Stimulated activated CD8-positive, alpha-beta memory T cell treated with anti-CD3 and anti-CD28 coated beads, Interleukin-7, amount 100 ng/mL, for 4 hours (primary cell): ENCODE measurements at regions not wholly inside any gene's neighbourhood (a gene's known extent, or its start where the extent isn't known, plus 50 kb on each side); places are given as distances from the start of the nearest gene placed in this dataset.

Experiments used
- DNase-seq, 2 donors: peaks; one replicate each; pipeline ENCODE4 v3.0.0-alpha.2; 2020; ENCODE audit warnings: low read depth in 2 of 2

DNA sequence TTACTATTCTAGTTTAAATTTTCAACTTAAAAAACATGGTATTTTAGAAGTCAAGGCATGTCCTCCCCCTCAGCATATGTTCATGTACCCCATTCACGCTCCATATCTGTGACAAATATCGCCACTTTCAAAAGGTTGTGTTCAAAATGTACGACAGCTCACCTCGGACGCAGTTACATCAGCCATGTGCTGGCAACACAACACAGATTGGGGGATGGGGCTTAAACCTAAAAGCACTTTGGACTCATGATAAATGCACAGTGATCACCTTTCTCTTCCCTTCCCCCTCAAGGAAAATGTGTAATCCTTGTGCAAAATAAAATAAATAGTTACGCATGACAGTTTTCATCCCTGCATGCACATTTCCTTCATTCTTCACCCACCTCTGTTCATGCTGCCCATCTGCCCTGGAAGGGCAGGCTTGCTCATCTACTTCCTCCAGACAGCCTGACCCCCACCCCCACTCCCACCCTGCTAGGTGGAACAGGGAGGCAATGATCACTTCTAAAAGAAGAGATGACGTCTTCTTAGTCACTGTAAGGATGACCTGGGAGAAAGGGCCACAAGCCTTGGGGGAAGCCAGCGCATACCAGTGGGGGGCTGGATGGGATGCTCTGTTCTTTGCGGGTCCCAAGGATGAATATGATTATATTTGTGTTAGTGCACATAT, 271.4 kb upstream of the SEMA6D start:
- DNase-seq: no peak

- no peak for DNase-seq
These were observed 256.3 kb upstream of the SEMA6D start for GRCh38 chr15:47460795-47461573.

DNA sequence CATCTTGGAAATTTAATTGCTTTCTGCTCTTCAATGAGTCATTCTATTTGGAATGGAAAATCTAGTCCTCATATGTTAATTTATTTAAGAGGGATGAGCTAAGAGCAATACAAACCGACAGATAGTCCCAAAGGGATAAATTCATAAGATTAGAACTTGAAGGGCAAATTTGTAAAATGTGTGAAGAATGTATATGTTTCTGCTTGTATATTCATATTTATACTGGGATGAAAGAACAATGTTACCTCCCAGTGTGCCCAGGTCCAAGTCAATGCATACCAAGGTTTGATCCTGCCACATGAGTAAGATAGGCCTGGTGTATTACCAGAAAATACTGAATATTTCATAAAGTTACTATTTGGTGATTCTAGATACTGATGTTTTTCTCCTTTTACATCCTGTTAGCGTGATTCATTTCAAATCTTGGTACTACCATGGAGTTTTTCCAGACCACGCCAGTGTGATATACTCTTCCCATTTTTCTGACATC, 255.6 kb upstream of the SEMA6D start:
- DNase-seq: no peak

GRCh38 chr15:47466357-47466756, 250.9 kb upstream of the SEMA6D start:
- DNase-seq: no peak

- no peak for DNase-seq
These were observed 246.3 kb upstream of the SEMA6D start for GRCh38 chr15:47470983-47471382.

DNA sequence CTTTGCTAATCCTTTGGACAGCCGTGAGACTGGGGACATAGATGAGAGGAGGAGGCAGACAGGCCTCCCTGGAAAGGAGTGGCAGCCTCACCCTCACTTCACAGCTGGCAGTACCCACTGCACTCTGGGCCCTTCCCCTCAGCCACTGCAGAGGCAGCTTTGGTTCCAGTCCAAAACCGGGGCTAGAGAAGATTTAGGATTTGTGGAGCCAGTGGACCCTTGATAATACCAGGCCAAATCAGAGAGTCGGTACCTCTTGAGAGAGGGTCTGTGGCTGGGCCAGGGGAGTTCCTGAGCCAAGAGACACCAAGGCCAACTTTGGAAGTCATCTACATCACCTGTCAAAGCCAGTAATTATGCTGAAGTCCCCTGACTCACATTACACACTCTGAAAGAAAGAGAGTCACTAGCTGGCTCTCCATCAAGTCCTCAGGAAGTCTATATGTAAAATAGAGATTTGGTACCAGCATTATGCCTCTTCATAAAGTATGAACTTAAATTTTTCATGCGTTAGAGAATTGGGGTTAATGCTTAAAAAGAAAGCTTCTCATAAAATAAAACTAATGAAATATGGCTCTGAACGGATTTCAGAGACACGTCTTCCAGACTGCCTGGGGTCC, 244.1 kb upstream of the SEMA6D start:
- DNase-seq: no peak

DNA sequence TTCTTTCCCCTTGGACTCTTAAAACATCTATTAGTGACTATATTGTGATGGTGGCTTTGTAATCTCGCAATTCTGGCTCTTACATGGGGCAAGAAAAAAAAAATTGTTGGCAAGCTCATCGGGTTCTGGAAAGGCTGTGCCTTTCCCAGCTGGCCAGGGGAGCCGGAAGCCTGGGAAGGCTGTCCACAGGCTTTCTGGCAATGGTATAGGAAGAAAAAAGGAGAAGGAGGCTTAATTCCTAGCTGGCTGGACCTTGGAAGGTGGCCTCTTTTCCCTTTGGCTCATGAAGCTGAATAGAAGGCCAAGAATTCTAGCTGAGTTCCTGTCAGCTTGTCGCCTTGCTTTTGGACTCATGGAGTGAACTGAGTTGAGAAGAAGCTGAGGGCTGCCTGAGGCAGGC, 243.5 kb upstream of the SEMA6D start:
- no peak for DNase-seq

DNA sequence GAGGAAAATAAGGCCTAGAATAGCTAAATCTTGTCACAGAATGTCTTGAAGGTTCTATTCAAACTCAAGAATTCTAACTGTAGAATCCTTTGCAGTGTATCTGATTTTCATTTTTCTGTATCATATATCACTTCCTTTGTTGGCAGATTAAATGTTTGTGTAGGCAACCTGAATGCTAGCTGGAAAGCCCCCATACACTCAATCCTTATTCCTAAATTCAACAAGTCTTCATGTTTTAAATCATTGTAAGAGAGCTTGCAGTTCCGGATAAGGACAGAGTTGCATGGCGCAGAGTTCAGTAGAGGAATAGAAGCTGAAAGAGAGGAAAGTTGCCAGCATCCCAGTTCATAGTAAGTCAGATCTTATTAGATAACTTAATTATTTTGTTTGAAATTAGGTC, 242.0 kb upstream of the SEMA6D start:
- DNase-seq: no peak

GRCh38 chr15:47477341-47477740, 240.0 kb upstream of the SEMA6D start:
- no peak for DNase-seq

DNA sequence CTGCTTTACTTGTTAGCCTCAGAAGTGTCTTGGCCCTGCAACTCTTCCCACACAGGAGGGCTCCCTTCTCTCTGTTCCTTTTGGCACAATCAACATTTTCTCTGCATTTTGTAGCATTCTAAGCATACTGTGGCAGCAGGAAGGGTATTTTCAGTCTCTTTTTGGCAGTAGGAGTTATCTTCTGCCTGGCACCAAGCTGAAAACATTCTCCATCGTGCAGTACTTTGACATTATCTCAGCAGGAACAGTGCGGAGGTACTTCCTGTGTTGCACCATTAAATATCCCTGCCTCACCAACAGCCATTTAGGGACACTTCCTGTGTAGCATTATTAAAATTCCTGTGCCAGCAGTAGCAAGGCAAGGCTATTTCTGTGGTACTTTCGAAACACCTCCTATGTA, 233.2 kb upstream of the SEMA6D start:
- no peak for DNase-seq

- DNase-seq: no peak
These were observed 232.3 kb upstream of the SEMA6D start for GRCh38 chr15:47484997-47485396.

DNA sequence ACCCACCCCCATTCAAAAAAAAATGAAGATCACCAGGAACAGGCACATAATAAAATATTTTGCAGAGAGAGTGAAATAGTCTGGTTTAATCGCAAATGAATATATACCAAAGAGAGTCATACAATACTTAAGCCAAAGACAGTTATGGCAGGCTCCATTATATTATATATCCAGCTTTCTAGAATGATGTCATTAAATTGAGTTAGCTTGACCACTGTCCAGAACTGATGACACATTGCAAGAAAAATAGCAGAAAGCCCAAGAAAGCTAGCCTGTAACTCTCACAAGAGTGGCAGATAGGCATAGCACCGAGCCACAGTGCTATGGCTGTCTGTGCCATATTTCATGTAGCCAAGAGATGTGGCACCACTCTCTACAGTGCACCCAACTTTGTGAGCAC, 231.9 kb upstream of the SEMA6D start:
- no peak for DNase-seq

- no peak for DNase-seq
These were observed 231.3 kb upstream of the SEMA6D start for GRCh38 chr15:47486040-47486439.

- no peak for DNase-seq
These were observed 225.1 kb upstream of the SEMA6D start for GRCh38 chr15:47492195-47492594.

- no peak for DNase-seq
These were observed 223.7 kb upstream of the SEMA6D start for GRCh38 chr15:47493357-47494247.

GRCh38 chr15:47496343-47497185, 220.7 kb upstream of the SEMA6D start:
- DNase-seq: no peak

DNA sequence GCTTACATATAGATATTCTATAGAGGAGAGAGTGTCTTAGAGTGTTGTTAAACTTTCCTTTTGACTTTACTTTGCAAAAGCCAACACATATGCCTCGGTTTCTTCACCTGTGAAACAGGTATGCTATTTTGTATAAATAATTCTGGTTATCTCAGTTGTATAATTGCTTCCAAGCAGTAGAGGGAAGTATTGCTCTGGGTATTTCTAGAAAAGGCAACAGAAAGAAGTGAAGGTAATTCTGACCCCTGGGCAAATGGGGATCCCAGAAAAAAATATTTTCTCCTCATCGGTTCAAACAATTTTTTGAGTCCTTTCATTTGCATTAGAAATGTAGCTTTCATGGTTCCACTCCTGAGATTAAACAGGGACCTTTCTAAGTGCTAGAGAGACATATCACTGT, 216.5 kb upstream of the SEMA6D start:
- no peak for DNase-seq

DNA sequence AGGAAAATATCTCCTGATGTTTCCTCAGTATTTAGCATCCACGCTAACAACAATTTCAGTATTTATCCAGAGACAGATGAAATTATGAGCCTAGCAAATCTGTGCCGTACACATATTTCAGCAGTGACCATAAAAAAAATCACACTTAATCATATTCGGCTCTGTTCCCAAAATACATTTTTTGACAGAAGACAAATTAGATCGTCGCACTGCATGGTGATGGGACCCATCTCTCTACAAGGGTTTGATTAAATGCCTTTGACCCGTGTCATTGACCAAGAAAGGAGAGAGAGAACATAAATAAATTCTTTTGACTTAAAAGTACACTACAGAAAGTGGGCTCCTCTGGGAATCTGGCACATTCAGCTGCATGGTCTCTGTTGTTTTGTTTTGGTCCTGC, 215.3 kb upstream of the SEMA6D start:
- DNase-seq: no peak

DNA sequence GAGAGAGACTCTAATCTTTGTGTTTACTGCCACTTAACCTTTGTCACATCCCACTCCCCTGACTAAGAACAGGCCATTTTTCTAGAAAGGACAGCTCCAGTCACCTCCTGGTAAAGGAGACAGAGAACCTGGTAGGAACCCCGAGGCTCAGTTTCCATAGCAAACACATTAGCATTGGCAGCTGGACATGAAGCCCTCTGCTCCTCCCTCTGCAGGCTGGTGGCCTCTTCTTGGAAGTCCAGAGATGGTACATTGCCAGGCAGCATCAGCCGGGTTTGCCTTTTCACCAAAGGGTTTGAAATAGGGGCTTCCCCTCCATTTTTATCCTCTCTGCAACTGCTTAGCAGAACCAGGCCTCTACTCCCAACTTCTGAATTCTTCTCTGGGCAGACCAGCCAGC, 213.4 kb upstream of the SEMA6D start:
- DNase-seq: no peak

GRCh38 chr15:47504624-47505256, 212.6 kb upstream of the SEMA6D start:
- DNase-seq: no peak
